Esophagus squamous epithelium (tissue), 5 donors: ENCODE measurements at regions not wholly inside any gene's neighbourhood (a gene's known extent, or its start where the extent isn't known, plus 50 kb on each side); places are given as distances from the start of the nearest gene placed in this dataset.

Source experiments
- DNase-seq: peaks from one replicate; lab custom pipeline; 2025; lab: John Stamatoyannopoulos, UW
- H3K27ac ChIP-seq, 4 donors: fragments of 200-600 bp; sonication (generic); one replicate each; pipeline ENCODE4 v1.5.1; 2016 to 2019; ENCODE audit warnings: mild to moderate bottlenecking in 1 of 4
- H3K27me3 ChIP-seq, 4 donors: fragments of 200-600 bp; sonication (generic); 1 replicate in 3 of 4; 2 replicates in 1 of 4; pipeline versions ENCODE4 v1.5.1 to v1.6.0; 2017 to 2021; ENCODE audit warnings: antibody characterized with exemption in 1 of 4
- H3K36me3 ChIP-seq, 3 donors: fragments of 200-600 bp; sonication (generic); one replicate each; pipeline ENCODE4 v1.5.1; 2016 to 2019
- H3K4me1 ChIP-seq, 3 donors: fragments of 200-600 bp; sonication (generic); one replicate each; pipeline ENCODE4 v1.5.1; 2017 to 2019
- H3K4me3 ChIP-seq, 4 donors: fragments of 200-600 bp; sonication (generic); 1 replicate in 3 of 4; 2 replicates in 1 of 4; pipeline ENCODE4 v1.5.1; 2016 to 2019; ENCODE audit warnings: mild to moderate bottlenecking in 2 of 4, moderate library complexity in 1 of 4
- H3K9me3 ChIP-seq, 3 donors: fragments of 200-600 bp; sonication (generic); one replicate each; pipeline ENCODE4 v1.5.1; 2016 to 2019
- POLR2A ChIP-seq, 4 donors: fragments of 450-650 bp; IDR thresholded peaks; one replicate each; pipeline ENCODE4 v1.6.1; 2017; ENCODE audit warnings: antibody characterized with exemption in 4 of 4, mild to moderate bottlenecking in 4 of 4, moderate library complexity in 3 of 4
- WGBS, 2 donors: methylation state at CpG; one replicate each; pipeline ENCODE4 v1.1.5; 2018; 5-methylcytosine and 5-hydroxymethylcytosine counted together
- intact Hi-C: fragments of 100-400 bp; cut with DNase I; formaldehyde crosslinking; loops from one replicate; pipeline ENCODE4 v1.15.0; 2022
- TF ChIP-seq, protein P1 (sequence below), 6 experiments: fragments of 450-650 bp in 4 of 6; fragments of 200-600 bp in 2 of 6; sonication (generic) in 2 of 6; IDR thresholded peaks; one replicate each; pipeline ENCODE4 v1.5.1; 2016 to 2019; ENCODE audit warnings: antibody characterized with exemption in 6 of 6, mild to moderate bottlenecking in 4 of 6, moderate library complexity in 4 of 6
- donor health status: DM: yes; HTN: yes; CAD: no.

DNA sequence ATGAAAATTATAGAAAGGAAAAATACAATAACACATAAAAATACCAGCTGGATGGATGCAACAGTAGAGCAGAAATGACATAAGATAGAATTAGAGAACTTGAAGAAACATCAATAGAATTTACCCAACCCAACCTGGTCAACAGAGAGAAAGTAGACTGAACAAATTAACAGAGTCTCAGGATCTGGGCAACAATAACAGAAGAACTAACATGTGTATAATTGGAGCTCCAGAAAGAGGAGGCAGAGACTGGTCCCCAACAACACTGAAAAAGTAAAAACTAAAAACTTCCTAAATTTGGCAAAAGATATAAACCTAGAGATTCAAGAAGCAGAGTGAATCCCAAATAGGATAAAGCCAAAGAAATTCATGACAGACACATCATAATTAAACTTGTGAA lies 458.8 kb downstream of the RPS24 start:
- peaks cover 0 to 3% (median 0%) of the 10 kb centered on the region in 4 donors for H3K27me3 ChIP-seq
- H3K4me3 ChIP-seq = no peak overlapping the region
- no peaks in the 10 kb centered on the region for H3K36me3 ChIP-seq
- no peak for DNase-seq
- no peaks in the 10 kb centered on the region for H3K4me1 ChIP-seq
- H3K27ac ChIP-seq = no peak overlapping the region
- intact Hi-C loops = no loop called here
- TF ChIP-seq, protein P1, sequence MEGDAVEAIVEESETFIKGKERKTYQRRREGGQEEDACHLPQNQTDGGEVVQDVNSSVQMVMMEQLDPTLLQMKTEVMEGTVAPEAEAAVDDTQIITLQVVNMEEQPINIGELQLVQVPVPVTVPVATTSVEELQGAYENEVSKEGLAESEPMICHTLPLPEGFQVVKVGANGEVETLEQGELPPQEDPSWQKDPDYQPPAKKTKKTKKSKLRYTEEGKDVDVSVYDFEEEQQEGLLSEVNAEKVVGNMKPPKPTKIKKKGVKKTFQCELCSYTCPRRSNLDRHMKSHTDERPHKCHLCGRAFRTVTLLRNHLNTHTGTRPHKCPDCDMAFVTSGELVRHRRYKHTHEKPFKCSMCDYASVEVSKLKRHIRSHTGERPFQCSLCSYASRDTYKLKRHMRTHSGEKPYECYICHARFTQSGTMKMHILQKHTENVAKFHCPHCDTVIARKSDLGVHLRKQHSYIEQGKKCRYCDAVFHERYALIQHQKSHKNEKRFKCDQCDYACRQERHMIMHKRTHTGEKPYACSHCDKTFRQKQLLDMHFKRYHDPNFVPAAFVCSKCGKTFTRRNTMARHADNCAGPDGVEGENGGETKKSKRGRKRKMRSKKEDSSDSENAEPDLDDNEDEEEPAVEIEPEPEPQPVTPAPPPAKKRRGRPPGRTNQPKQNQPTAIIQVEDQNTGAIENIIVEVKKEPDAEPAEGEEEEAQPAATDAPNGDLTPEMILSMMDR (IDR thresholded peaks at IDR 0.05) = no peak
- TF ChIP-seq POLR2A (IDR thresholded peaks at IDR 0.05) = no peak
- peaks cover 0 to 22% (median 4%) of the 10 kb centered on the region in 3 donors for H3K9me3 ChIP-seq

DNA sequence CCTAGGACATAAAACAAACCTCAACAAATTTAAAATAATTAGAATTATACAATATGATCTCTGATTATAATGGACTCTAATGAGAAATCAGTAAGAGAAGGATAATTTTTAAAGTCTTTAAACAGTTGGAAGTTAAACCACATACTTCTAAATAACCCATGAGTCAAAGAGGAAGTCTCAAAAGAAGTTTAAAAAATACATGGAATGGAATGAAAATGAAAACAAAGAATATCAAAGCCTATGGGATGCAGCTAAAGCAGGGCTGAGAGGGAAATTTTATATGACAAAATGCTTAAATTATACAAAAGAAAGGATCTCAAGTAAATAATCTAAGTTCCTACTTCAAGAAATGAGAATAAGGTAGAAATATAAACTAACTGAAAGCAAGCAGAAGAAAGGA lies 460.5 kb downstream of the RPS24 start:
- intact Hi-C loops = no loop called here
- no peaks in the 10 kb centered on the region for H3K36me3 ChIP-seq
- TF ChIP-seq POLR2A (IDR thresholded peaks at IDR 0.05) = no peak
- TF ChIP-seq, protein P1 (IDR thresholded peaks at IDR 0.05) = no peak

DNA sequence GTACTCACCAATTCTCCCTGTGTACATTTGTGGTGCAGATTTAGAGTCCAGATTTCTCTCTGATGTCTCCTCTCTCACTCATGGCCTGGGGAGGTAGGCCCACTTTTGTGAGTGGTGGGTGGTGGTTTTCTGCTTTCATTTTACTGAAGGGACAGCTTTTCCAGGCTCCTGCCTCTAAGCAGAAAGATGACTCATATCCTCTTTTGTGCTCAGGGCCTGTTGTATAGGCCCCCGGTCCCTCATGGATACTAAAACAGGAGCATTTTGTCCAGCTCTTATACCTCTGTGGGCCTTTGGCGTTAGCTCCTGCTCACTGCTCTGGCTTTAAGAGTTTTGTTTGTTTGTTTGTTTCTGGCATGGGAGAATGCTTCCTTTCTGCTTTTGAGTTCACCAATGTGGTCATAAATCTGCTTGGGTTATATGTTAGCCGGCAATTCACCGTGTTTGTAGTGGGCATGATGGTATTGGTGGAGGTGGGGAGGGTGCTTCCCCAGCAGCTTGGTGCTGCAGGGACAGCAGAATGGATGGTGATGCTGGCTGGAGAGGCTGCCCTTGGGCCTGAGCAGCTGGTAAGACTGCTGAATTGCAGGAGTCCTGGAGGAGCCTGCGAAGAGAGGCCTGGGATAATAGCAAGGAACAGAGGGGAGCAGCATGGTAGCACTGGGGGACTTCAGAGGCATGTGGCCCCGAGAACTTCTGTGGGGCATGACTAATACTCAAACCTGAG lies 468.7 kb downstream of the RPS24 start:
- intact Hi-C loops = no loop called here
- no peak for DNase-seq
- TF ChIP-seq, protein P1 (IDR thresholded peaks at IDR 0.05) = no peak
- TF ChIP-seq POLR2A (IDR thresholded peaks at IDR 0.05) = no peak
- 73 to 83% methylated on average over 6 of the region's 6 CpGs for WGBS, 2 donors
- H3K36me3 ChIP-seq = no peaks in the 10 kb centered on the region
- H3K4me3 ChIP-seq = no peak overlapping the region
- no peaks in the 10 kb centered on the region for H3K4me1 ChIP-seq
- H3K27ac ChIP-seq = no peak overlapping the region
- peaks cover 0 to 8% (median 0%) of the 10 kb centered on the region in 4 donors for H3K27me3 ChIP-seq
- H3K9me3 ChIP-seq = no peaks in the 10 kb centered on the region

More for the DNA sequence above, 460.5 kb downstream of the RPS24 start:
- H3K4me3 ChIP-seq = no peak overlapping the region
- H3K9me3 ChIP-seq = peaks cover 0 to 20% (median 3%) of the 10 kb centered on the region in 3 donors
- no peak for DNase-seq
- H3K4me1 ChIP-seq = no peaks in the 10 kb centered on the region
- H3K27me3 ChIP-seq = peaks cover 0 to 3% (median 0%) of the 10 kb centered on the region in 4 donors
- no peak overlapping the region for H3K27ac ChIP-seq

DNA sequence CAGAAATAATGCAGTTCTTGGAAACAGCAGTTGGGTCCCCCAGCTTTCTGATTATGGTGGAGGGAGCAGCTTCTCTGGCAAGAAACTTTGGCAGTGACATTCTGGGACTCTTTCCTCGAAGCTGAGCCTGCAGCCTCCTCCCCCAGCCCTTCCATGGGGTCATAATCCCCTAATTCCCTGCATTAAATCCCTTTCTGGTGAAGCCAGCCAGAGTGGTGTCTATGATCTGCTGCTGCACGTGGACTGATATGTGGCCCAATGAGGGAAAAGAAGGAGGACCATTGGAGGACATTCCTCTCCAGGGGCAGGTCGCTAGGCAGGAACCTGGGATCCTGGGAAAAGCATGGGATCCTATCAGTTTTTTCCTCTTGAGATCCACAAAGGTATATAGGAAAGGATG lies 470.5 kb downstream of the RPS24 start:
- Histone ChIP-seq H3K4me1 (peaks cover 0 to 14% (median 8%) of the 10 kb centered on the region in 3 donors), H3K27ac (no peak overlapping the region), H3K27me3 (peaks cover 0 to 11% (median 0%) of the 10 kb centered on the region in 4 donors), H3K9me3 (no peaks in the 10 kb centered on the region), H3K36me3 (no peaks in the 10 kb centered on the region), H3K4me3 (no peak overlapping the region)
- DNase-seq = no peak
- intact Hi-C loops = no loop called here
- 41 to 57% methylated on average over 2 to 3 of the region's 3 CpGs for WGBS, 2 donors
- TF ChIP-seq, protein P1 (IDR thresholded peaks at IDR 0.05) = no peak
- no peak for TF ChIP-seq POLR2A (IDR thresholded peaks at IDR 0.05)

DNA sequence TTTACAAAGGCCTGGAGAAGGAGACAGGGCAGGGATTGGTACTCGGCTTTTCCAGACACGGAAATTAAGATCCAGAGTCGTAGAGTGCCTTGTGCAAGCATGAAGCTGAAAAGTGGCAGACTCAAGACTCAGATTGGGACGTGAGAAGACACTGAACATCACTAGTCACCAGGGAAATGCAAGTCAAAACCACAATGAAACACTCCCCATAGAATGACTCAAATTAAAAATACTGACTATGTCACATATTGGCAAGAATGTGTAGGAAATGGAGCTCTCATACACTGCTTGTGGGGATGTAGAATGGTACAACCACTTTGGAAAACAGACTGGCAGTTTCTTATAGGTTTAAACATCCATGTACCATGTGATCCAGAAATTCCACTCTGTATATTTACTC lies 472.0 kb downstream of the RPS24 start:
- intact Hi-C loops = no loop called here

More for the DNA sequence above, 472.0 kb downstream of the RPS24 start:
- Histone ChIP-seq H3K27ac (no peak overlapping the region), H3K4me3 (no peak overlapping the region), H3K4me1 (peaks cover 0 to 24% (median 8%) of the 10 kb centered on the region in 3 donors), H3K36me3 (no peaks in the 10 kb centered on the region), H3K9me3 (no peaks in the 10 kb centered on the region), H3K27me3 (peaks cover 0 to 11% (median 0%) of the 10 kb centered on the region in 4 donors)
- no peak for DNase-seq
- TF ChIP-seq, protein P1 (IDR thresholded peaks at IDR 0.05) = no peak
- no peak for TF ChIP-seq POLR2A (IDR thresholded peaks at IDR 0.05)
- WGBS, 2 donors = 77 to 86% methylated on average over 4 of the region's 4 CpGs
